Dendritic cell treated with granulocyte-macrophage colony-stimulating factor and Interleukin-4, amounts not matched to agents 40 ng/mL and 50 ng/mL, for 4 days (primary cell): ENCODE measurements at regions not wholly inside any gene's neighbourhood (a gene's known extent, or its start where the extent isn't known, plus 50 kb on each side); places are given as distances from the start of the nearest gene placed in this dataset.

Experiments used
- H3K27ac Mint-ChIP-seq: one replicate; pipeline ENCODE4 v1.8.0; 2022; ENCODE audit warnings: mild to moderate bottlenecking, mixed read lengths
- H3K27me3 Mint-ChIP-seq: one replicate; pipeline ENCODE4 v1.8.0; 2022; ENCODE audit warnings: mild to moderate bottlenecking, mixed read lengths
- H3K36me3 Mint-ChIP-seq: one replicate; pipeline ENCODE4 v1.8.0; 2022; ENCODE audit warnings: low read depth, mixed read lengths
- H3K4me1 Mint-ChIP-seq: one replicate; pipeline ENCODE4 v1.8.0; 2022; ENCODE audit warnings: low read depth, mixed read lengths
- H3K4me3 Mint-ChIP-seq: one replicate; pipeline ENCODE4 v1.8.0; 2022; ENCODE audit warnings: mild to moderate bottlenecking, moderate library complexity, mixed read lengths
- H3K9me3 Mint-ChIP-seq: one replicate; pipeline ENCODE4 v1.8.0; 2022; ENCODE audit warnings: mixed read lengths
- intact Hi-C: fragments of 100-400 bp; cut with micrococcal nuclease; formaldehyde crosslinking; loops from one replicate; pipeline ENCODE4 v1.15.0; 2022

DNA sequence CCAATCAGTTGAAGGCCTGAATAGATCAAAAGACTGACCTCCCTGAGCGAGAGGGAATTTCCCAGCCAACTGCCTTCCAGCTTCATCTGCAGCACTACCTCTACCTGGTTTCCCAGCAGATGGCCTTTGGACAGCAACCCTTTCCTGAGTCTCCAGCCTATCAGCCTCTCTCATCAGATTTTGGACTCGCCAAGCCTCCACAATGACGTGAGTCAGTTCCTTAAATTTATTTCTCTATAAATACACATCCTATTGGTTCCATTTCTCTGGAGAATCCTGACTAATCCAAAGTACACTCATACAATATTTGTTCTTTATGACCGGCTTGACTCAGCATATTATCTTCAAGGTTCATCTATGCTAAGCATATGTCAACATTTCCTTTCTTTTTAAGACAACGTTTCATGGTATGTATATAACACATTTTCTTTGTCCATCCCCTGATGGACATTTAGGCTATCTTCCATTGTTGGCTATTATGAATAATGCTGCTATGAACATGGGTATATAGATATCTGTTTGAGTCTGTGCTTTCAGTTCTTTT is 294.6 kb downstream of the LRATD1 start:
- H3K9me3 Mint-ChIP-seq = no peaks in the 10 kb centered on the region
- H3K4me3 Mint-ChIP-seq = no peak overlapping the region
- no peaks in the 10 kb centered on the region for H3K4me1 Mint-ChIP-seq
- no peaks in the 10 kb centered on the region for H3K36me3 Mint-ChIP-seq
- no peak overlapping the region for H3K27ac Mint-ChIP-seq
- no peaks in the 10 kb centered on the region for H3K27me3 Mint-ChIP-seq
- intact Hi-C loops = no loop called here

DNA sequence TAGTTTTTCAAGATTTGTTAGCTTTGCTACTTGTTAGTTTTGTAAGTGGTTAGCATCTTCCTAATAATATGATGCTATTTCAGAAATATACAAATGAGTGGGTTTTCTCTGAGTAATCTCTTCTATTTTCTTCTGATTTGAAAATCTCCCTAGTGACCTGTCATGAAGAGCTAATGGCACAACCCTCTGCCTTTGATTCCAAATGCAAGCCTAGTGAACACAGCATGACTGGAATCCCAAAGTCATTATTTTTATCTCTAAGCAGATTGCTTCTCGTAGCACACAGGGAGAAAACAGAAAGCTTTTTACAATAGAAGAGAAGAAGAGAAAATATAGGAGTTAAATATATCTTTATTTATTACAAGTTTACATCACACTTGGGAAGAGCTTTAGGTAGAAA is 295.5 kb downstream of the LRATD1 start:
- Mint-ChIP-seq H3K9me3 (no peaks in the 10 kb centered on the region), H3K4me1 (no peaks in the 10 kb centered on the region), H3K36me3 (no peaks in the 10 kb centered on the region), H3K27me3 (no peaks in the 10 kb centered on the region), H3K4me3 (no peak overlapping the region), H3K27ac (no peak overlapping the region)
- intact Hi-C loops = no loop called here

DNA sequence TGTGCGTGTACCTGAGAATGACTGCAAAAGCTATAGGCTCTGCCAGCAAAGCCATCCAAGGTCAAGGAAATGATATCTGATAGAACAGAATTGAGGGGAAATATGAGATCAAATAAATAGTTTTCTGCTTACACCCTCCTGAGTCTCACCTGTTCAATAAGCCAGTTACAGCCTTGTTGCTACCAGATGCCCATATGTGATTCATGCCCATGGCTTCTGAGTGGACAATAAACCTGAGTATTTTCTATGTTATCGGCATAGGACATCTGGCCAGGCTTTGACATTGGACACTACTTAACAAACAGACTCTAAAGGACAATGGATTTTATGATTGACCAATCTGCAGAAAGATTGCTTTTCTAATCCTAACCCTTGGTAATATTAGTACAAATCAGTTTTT is 297.9 kb downstream of the LRATD1 start:
- Mint-ChIP-seq H3K4me1 (no peaks in the 10 kb centered on the region), H3K4me3 (no peak overlapping the region), H3K27me3 (no peaks in the 10 kb centered on the region), H3K36me3 (no peaks in the 10 kb centered on the region), H3K9me3 (peaks cover 4% of the 10 kb centered on the region), H3K27ac (no peak overlapping the region)
- intact Hi-C loops = no loop called here

DNA sequence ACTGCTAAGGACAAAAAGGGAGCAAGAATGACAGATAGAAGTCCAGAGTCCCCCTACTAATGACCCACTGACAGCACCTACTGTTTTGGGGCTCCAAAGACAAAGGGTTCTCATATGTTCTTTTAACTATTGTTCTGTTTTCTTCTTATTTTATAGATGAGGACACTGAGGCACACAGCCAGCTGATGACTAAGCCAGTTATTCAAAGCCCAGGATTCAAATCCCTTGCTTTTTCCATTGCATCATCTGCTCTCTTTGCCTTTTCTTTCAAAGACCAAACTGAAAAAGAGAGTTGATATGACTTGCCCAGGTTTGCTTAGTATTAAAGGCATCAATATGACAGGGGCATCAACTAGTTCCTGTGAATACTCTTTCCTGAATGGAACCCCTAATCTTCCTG is 299.8 kb downstream of the LRATD1 start:
- no peaks in the 10 kb centered on the region for H3K27me3 Mint-ChIP-seq
- H3K36me3 Mint-ChIP-seq = no peaks in the 10 kb centered on the region
- H3K4me1 Mint-ChIP-seq = no peaks in the 10 kb centered on the region
- no peak overlapping the region for H3K27ac Mint-ChIP-seq
- intact Hi-C loops = no loop called here
- H3K9me3 Mint-ChIP-seq = peaks cover 23% of the 10 kb centered on the region
- H3K4me3 Mint-ChIP-seq = no peak overlapping the region

DNA sequence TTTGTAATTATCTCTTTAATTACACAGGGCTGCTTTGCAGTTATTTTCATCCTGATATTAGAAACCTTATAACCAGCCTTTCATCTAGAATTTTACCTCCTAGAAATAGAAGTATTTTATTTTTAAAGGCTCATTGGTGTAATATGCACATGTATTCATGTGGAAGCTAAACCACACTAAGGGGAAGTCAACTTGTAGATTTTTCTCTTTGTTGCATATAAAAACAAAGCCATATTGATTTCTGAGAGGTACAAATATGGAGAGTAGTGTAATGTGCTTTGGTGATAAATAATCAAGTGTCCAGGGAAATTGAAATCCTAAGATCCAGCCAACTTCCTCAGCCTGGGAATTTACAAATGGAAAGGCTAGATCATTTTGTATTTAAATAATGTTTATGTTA is 301.2 kb downstream of the LRATD1 start:
- H3K4me1 Mint-ChIP-seq = no peaks in the 10 kb centered on the region
- no peak overlapping the region for H3K27ac Mint-ChIP-seq
- no peaks in the 10 kb centered on the region for H3K36me3 Mint-ChIP-seq
- H3K4me3 Mint-ChIP-seq = no peak overlapping the region
- H3K27me3 Mint-ChIP-seq = no peaks in the 10 kb centered on the region
- peaks cover 23% of the 10 kb centered on the region for H3K9me3 Mint-ChIP-seq
- intact Hi-C loops = no loop called here

DNA sequence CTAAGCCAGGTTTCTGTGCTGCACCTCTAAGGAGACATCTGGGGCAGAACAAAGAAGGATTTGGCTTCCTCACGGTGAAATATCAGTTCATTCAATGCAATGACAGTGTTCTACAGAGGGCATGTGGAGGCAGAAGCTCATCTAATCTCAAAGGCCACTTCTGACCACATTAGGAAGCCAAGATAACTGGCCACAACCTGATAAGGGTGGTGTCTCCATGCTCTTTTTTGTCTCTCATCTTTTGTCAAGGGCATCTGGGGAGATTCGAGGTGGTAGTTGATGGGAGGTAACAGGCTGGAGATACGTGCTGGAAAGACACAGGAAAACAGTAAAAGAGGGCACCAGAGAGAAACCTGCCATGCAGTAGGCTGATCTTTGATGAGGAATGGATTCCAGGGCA is 303.9 kb downstream of the LRATD1 start:
- Mint-ChIP-seq H3K4me3 (no peak overlapping the region), H3K27me3 (no peaks in the 10 kb centered on the region), H3K27ac (no peak overlapping the region), H3K9me3 (peaks cover 37% of the 10 kb centered on the region), H3K36me3 (no peaks in the 10 kb centered on the region), H3K4me1 (no peaks in the 10 kb centered on the region)
- intact Hi-C loops = no loop called here

DNA sequence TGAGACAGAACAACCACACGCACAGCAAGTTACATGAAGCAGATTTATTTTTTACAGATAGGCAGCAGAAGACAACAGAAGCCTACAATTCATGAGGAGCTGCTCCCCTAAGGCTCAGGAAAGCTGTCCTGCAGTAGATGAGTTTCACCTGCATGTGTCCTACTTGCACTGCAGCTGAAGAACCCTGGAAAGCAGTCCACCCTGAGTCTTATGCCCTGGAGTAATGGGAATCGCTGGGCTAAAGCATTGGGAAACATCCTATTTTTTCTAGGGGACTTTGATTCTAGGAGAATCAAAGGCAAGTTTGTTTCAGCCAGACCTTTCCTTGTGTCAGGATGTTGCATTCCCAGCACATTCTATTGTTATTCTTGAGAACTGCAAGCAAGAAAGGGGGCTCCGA is 304.8 kb downstream of the LRATD1 start:
- intact Hi-C loops = no loop called here
- H3K4me3 Mint-ChIP-seq = no peak overlapping the region
- H3K9me3 Mint-ChIP-seq = peaks cover 43% of the 10 kb centered on the region
- H3K27ac Mint-ChIP-seq = no peak overlapping the region
- no peaks in the 10 kb centered on the region for H3K4me1 Mint-ChIP-seq
- H3K27me3 Mint-ChIP-seq = no peaks in the 10 kb centered on the region
- no peaks in the 10 kb centered on the region for H3K36me3 Mint-ChIP-seq

DNA sequence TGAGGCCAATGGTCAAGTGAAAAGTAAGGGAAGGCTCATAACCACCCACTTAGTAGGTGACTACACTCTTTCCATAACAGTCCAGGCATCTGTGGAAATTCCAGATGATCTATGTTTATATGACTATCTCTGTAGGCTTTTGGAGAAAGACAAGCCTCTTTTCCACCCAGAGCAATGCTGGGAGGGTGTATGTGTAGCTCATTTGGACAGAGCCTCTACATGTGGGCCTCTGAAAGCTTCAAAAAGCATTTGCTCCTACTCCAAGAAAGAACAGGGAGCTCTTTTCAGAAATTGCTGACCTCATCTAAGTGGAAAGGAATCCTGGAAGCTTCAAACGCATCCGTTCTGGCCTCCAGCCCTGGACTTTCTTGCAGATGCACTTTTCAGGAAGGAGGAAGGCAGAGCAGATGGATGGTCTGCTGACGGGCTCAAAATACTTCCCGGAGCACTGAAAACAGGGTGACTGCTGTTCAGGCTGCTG is 308.7 kb downstream of the LRATD1 start:
- Mint-ChIP-seq H3K9me3 (peaks cover 51% of the 10 kb centered on the region), H3K4me3 (no peak overlapping the region), H3K27ac (no peak overlapping the region), H3K4me1 (no peaks in the 10 kb centered on the region), H3K27me3 (no peaks in the 10 kb centered on the region), H3K36me3 (no peaks in the 10 kb centered on the region)
- intact Hi-C loops = no loop called here

DNA sequence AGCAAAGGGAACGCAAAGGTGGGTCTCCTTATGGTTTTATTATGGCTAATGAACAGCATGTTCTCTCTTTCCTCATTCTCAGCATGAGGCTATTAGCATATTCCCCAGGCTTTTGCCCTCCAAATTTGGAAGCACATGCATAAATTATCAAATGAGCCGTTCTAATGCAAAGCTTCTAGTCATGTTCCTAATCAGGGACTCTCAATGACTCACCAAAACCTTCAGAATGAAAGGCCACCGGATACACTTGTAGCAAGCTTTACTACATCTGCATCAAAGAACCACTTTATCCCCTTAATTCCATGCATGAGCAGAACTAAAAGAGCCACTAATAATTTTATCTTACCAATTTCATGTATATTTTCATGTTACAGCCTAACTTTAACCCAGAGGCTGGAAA is 310.5 kb downstream of the LRATD1 start:
- H3K27me3 Mint-ChIP-seq = no peaks in the 10 kb centered on the region
- no peaks in the 10 kb centered on the region for H3K36me3 Mint-ChIP-seq
- H3K4me1 Mint-ChIP-seq = no peaks in the 10 kb centered on the region
- H3K9me3 Mint-ChIP-seq = peaks cover 40% of the 10 kb centered on the region
- intact Hi-C loops = no loop called here
- H3K4me3 Mint-ChIP-seq = no peak overlapping the region
- no peak overlapping the region for H3K27ac Mint-ChIP-seq

DNA sequence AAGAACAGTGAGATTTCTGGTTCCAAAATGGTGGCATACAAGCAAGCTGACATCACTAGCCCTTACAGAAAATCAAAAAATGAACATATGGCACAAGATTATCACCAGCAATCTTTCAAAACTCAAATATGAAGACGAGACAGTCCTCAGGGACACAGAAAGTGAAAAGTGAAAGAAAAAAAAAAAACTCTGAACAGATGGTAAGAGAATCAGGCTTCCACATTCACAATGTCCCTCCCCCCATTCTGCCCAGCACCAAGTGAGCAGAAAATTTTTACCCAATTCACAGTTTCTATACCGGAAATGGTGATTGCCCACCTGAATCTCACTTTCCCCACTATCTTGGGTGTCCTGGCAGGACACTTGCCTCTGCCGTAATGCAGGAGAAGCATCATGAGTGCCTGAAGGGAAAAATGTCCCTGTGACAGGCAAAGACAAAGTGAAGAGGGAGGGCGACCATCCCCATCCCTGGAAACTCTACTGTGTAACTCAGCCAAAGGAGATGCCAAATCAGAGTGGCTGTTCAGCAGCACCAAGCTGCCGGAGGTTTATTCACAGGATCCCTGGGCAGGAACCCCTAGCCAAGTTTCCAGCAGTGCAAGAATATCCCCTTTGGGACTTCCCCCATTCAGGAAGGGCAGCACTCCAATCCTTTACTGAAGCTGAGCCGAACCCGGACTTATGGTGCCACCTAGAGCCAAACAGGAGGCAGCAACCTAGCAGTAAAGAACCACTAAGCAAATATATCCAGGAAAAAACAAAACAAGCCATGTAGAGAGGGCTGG is 312.2 kb downstream of the LRATD1 start:
- Mint-ChIP-seq H3K36me3 (no peaks in the 10 kb centered on the region), H3K9me3 (peaks cover 40% of the 10 kb centered on the region), H3K4me1 (no peaks in the 10 kb centered on the region), H3K27ac (no peak overlapping the region), H3K27me3 (no peaks in the 10 kb centered on the region), H3K4me3 (no peak overlapping the region)
- intact Hi-C loops = no loop called here

DNA sequence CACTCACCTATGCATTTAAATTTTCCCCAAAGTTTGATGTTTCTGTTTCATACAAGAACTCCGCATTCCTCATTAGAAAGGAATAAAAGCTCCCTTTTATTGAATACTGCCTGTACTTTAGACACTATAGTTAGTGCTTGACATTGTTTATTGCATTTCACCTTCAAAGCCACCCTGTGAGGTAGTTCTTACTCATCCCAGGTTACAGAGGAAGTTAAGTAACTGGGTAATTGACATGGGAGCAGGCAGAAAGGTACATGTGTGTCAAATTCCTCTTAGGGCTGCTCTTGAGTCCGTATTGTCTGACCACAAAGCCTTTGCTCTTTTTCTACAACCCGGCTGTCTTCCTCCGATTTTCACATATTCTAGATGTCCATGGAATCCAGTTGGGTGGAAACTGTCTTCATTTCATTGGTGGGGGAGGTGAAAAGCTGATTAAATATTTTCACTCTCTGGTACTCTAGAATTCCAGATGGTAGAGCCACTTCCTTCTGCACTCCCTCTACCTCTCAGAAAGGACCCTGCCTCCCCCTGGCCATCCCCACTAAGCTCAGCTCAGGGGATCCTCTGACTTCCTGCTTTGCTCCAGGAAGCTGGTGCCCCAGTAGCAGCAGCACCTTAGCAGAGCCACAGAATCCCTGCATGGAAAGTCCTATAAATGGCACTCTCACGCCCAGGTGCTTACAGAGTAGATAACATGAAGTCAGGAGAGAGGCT is 319.2 kb downstream of the LRATD1 start:
- Mint-ChIP-seq H3K36me3 (no peaks in the 10 kb centered on the region), H3K27me3 (no peaks in the 10 kb centered on the region), H3K4me1 (no peaks in the 10 kb centered on the region), H3K9me3 (peaks cover 27% of the 10 kb centered on the region), H3K4me3 (no peak overlapping the region), H3K27ac (no peak overlapping the region)
- intact Hi-C loops = no loop called here

DNA sequence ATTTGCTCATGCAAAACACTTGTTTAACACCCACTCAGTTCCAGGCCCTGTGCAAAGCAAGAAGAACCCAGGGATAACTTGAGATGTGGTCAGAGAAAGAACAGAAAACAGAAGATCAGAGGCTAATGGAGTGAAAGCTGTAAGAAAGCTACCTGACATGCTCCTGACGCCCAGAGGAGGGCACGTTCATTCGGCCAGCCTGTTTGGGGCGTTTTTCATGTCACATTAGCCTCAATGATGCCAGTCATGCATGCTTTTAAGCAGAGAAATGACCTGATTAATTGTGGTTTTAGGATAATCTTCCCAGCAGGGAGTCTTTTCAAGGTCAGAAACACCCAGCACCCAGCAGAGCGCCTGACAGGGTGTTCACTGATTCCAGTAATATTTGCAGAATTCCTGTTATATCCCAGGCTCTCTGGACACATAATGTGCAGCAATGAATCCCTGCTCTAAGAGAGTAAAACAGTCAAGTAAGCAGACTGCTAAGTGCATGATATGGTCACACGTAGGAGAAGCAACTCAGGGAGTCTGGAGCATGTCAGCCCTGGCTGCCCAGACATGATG is 320.0 kb downstream of the LRATD1 start:
- Mint-ChIP-seq H3K4me3 (no peak overlapping the region), H3K4me1 (no peaks in the 10 kb centered on the region), H3K27ac (no peak overlapping the region), H3K27me3 (no peaks in the 10 kb centered on the region), H3K36me3 (no peaks in the 10 kb centered on the region), H3K9me3 (peaks cover 32% of the 10 kb centered on the region)
- intact Hi-C loops = no loop called here

DNA sequence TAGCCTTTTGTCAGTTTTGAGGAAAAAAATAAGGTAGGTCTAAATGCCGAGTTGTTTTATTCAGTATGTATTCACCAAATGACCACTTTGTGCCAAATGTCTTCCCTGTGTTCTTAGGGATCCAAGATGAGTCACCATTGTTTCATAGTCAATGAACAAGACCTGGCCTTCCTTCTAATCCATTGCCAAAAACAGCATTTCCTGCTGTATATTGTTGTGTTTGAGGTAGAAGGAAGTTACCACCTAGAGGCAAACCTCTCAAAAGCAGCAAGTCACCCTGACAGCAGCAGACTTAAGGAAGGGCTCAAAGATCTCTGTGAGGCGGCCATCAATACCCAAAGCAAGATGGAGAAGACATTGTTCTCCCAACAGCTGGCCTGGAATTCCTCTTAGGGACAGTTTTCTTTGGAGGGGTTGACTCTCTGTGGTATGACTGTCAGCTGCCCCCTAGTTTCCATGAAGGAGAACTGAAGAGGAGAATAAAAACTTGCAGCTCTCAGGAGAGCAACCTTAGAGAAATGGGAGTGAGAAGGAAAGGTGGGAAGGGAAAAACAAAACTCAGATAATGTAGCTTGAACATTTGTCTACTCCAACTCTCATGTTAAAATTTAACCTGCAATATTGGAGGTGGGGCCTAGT is 328.3 kb downstream of the LRATD1 start:
- Mint-ChIP-seq H3K36me3 (no peaks in the 10 kb centered on the region), H3K4me3 (no peak overlapping the region), H3K4me1 (no peaks in the 10 kb centered on the region), H3K27me3 (no peaks in the 10 kb centered on the region), H3K27ac (no peak overlapping the region), H3K9me3 (peaks cover 22% of the 10 kb centered on the region)
- intact Hi-C loops = no loop called here

DNA sequence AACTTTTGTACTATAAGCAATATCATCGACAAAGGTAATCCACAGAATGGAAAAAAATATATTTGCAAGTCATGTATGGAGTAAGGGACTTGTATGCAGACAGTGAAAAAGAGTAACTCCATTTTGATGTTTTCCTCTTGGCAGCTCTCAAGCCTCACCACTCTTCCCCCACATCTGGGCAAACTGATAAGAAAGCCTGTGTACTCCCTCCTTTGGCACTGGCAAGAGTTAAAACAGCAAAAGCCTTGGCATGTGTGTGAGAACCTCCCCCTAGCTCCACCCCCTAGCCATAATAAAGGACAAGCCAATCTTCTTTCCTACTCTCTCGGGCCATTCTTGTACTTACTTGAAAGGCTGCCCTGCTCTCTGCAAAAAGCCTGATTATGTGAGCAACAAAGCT is 335.2 kb downstream of the LRATD1 start:
- no peaks in the 10 kb centered on the region for H3K27me3 Mint-ChIP-seq
- intact Hi-C loops = no loop called here
- H3K36me3 Mint-ChIP-seq = no peaks in the 10 kb centered on the region
- H3K27ac Mint-ChIP-seq = no peak overlapping the region
- H3K4me3 Mint-ChIP-seq = no peak overlapping the region
- H3K9me3 Mint-ChIP-seq = peaks cover 8% of the 10 kb centered on the region
- H3K4me1 Mint-ChIP-seq = no peaks in the 10 kb centered on the region
